ENCODE measurements at regions not wholly inside any gene's neighbourhood (a gene's known extent, or its start where the extent isn't known, plus 50 kb on each side); places are given as distances from the start of the nearest gene placed in this dataset.

DNA sequence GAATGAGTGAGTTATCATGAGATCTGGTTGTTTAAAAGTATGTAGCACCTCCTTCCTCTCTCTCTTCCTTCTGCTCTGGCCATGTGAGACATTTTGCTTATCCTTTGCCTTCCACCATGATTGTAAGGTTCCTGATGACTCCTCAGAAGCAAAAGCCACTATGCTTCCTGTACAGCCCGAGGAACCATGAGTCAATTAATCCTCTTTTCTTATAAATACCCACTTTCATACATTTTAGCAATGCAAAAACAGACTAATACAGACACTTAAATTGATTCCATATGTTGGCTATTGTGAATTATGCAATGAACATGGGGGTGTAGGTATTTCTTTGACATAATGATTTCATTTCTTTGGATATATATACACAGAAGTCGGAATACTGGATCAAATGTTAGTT, 792.8 kb upstream of the EYS start:
- TF ChIP-seq, protein P1, sequence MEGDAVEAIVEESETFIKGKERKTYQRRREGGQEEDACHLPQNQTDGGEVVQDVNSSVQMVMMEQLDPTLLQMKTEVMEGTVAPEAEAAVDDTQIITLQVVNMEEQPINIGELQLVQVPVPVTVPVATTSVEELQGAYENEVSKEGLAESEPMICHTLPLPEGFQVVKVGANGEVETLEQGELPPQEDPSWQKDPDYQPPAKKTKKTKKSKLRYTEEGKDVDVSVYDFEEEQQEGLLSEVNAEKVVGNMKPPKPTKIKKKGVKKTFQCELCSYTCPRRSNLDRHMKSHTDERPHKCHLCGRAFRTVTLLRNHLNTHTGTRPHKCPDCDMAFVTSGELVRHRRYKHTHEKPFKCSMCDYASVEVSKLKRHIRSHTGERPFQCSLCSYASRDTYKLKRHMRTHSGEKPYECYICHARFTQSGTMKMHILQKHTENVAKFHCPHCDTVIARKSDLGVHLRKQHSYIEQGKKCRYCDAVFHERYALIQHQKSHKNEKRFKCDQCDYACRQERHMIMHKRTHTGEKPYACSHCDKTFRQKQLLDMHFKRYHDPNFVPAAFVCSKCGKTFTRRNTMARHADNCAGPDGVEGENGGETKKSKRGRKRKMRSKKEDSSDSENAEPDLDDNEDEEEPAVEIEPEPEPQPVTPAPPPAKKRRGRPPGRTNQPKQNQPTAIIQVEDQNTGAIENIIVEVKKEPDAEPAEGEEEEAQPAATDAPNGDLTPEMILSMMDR (IDR thresholded peaks at IDR 0.05; ENCODE audit: low read depth, low read length) = no peak
- no peak for TF ChIP-seq EZH2phosphoT487 (IDR thresholded peaks at IDR 0.05; ENCODE audit: low read depth)
